Renal cortical epithelial cell (primary cell): ENCODE measurements at regions not wholly inside any gene's neighbourhood (a gene's known extent, or its start where the extent isn't known, plus 50 kb on each side); places are given as distances from the start of the nearest gene placed in this dataset.
"Not testable (repeated sequence)": the region's sequence is repeated elsewhere in the genome, so short reads cannot be mapped to it uniquely, and the experiment has no call there.

Source experiments
- DNase-seq: peaks from one replicate; pipeline ENCODE4 v3.0.0-alpha.2; 2011; ENCODE audit warnings: low read depth

- DNase-seq, result peak; percentile 7
These were observed 895.2 kb upstream of the ZEB2 start for GRCh38 chr2:145415151-145415550.

DNA sequence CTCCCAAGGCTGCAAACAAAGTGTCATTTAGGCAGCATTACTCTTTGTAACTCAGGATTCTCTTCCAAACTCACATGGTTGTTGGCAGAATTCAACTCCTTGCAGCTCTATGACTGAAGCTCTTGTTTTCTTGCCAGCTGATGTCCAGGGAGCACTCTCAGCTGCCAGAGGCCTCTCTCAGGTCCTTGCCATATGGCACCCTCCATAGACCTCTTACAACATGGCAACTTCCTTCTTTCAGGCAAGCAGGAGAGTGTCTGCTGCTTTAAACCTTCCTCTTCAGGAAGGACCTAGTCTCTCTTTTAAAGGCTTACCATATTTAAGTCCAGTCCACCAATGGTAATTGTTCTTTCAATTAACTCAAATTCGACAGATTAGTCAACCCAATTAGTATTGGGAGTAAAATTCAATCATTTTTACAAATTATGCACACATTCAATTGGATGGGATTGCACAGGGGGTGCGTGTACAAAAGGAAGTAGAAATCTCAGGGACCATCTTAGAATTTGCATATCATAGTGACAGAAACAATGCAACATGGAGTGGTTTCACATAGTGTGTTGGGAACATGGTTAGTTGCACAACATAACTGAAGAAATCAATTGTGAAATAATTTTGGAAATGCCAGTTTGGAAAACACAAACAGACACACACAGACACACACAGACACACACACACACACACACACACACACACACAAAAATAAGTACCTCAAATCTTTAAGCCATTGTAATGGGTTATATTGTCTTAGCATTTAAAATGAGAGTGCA lies 893.5 kb upstream of the ZEB2 start:
- no peak for DNase-seq

DNA sequence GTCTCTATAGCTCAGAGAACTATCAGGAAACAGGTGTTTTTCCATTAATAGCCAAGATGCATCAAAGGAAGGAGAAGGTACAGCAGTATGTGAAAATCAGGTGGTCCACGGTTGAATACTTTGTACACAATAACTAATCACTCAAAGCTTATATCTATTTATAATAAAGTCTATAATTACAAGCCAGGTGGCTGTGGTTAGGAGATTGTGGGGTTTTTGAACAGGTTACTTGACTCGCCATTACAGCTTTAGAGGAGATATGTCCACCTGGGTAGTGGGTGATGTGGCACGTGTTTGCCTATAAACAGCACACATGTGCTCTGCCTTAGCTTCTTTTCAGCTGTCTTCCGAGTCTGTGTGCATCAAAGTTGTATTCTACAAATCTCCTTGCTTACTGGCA lies 892.2 kb upstream of the ZEB2 start:
- DNase-seq, result no peak

DNA sequence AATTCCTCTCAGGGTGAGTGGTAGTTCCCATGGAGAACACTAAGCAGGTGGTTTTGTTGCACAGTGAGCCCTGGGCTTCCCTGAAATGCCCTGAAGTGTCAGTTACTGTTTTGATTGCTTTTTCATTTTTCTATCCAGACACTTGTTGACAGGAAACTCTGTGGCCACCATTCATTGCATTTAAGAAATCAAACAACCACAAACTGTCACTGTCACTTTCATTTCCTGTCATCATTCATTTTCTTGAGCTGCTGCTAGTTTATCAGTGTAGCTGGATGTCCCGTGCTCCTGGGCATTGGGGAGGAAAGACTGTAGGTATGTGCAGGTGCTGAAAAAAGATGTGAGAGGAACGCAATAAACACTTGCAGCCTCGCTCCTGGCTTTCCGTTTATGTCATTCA lies 891.6 kb upstream of the ZEB2 start:
- DNase-seq, result no peak

GRCh38 chr2:145410086-145410485 lies 890.2 kb upstream of the ZEB2 start:
- peak; percentile 4 for DNase-seq

GRCh38 chr2:145408980-145409379 lies 889.1 kb upstream of the ZEB2 start:
- peak; percentile 20 for DNase-seq

GRCh38 chr2:145404690-145405089 lies 884.8 kb upstream of the ZEB2 start:
- DNase-seq, result no peak

- DNase-seq, result no peak
These were observed 882.9 kb upstream of the ZEB2 start for GRCh38 chr2:145402706-145403277.

DNA sequence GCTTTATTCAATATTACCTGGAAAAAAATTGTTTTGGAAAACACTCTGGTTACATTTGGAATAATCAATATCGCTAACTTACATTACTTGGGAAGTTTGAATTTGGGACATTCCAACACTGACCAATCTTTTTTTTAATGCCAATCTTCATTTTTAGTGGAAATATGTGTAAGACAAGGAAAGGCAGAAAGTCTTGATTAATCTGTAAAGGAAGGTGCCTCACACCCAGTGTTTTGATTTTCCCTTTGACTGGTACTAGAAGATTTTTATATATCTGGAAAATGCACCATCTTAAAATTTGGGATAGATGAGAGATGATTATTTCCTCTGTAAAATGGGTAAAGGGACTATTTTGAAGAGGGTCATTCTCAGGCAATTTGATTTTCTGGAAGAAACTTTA lies 879.2 kb upstream of the ZEB2 start:
- DNase-seq, result peak; percentile 18

GRCh38 chr2:145394181-145394580 lies 874.3 kb upstream of the ZEB2 start:
- DNase-seq, result no peak

GRCh38 chr2:145386973-145387372 lies 867.1 kb upstream of the ZEB2 start:
- DNase-seq, result no peak

DNA sequence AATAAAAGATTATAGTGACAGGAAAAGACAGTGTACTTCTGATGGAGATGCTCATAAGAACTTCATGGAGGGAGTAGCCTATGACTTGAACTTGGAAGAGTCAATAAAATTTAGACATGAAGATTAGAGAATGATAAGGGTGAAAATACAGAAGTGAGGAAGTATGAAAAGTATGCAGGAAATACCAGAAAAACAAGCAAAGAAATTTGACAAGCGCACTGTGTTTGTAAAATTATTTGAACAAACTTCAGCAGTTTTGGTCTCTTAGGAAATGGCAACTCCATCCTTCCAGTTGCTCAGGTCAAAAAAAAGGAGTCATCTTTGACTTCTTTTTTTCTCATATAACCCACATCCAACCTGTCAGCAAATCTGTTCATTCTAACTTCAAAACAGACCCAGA lies 864.0 kb upstream of the ZEB2 start:
- no peak for DNase-seq

DNA sequence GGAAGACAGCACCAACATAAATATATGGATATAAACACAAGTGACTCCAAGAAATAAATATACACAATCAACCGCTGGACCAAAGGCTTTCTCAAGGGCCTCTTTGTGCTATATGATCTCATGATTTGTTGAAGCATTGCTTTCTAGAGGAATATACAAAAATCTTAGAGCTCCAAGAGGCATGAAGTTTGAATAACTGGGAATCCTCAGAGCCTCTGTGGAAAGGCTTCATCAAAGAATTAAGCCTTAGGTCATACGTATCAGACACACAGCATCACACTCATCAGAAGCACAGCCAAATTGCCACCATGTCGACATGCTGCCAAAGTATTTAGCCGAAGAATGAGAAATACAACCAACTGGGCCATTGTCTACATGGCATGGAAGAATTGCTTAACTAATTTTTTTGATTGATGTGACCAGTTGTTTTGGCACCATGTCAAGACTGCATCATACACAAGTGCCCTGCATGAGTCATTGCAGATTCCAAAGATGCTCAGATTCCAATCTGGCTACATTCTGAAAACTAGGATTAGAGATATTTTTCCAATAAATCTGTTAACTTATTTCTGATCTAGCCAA lies 860.6 kb upstream of the ZEB2 start:
- DNase-seq, result peak; percentile 85

DNA sequence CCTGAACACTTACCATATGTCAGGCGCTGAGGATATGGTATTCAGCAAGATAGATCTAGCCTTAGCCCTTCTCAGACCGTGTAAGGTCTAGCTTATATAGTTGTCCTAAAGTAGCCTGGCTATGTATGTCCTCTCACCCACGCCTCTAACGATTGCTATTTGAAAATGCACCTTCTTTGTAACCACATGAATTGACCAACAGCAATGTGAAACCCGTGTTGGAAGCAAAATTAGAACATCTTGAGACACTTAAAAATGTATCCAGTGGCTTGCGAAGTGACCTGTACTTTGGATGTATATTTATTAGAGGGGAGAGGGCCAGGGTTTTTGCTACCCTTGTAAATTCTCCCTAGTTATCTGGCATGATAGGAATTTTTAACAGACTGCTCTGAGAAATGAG lies 860.0 kb upstream of the ZEB2 start:
- DNase-seq, result no peak

DNA sequence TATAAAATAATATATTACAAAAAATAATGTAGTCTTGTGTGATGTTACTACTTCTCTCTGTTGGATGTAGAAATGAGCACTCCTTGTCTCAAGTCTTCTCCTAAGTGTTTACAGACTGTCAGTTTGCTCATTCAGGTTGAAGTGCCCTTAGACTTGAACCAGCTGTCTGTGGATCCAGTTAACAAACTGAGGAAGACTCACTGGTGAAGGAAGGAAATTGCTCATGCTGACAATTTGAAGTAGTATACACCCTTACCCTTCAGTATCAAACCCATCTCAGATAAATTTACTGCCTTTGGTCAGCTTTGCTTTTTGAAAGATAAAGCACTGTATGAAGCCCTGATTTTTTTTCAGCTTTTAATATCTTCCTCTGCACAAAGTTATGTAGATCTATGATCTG lies 854.2 kb upstream of the ZEB2 start:
- no peak for DNase-seq

GRCh38 chr2:145367334-145367733 lies 847.4 kb upstream of the ZEB2 start:
- DNase-seq, result not testable (repeated sequence)

- no peak for DNase-seq
These were observed 846.4 kb upstream of the ZEB2 start for GRCh38 chr2:145366341-145366740.

DNA sequence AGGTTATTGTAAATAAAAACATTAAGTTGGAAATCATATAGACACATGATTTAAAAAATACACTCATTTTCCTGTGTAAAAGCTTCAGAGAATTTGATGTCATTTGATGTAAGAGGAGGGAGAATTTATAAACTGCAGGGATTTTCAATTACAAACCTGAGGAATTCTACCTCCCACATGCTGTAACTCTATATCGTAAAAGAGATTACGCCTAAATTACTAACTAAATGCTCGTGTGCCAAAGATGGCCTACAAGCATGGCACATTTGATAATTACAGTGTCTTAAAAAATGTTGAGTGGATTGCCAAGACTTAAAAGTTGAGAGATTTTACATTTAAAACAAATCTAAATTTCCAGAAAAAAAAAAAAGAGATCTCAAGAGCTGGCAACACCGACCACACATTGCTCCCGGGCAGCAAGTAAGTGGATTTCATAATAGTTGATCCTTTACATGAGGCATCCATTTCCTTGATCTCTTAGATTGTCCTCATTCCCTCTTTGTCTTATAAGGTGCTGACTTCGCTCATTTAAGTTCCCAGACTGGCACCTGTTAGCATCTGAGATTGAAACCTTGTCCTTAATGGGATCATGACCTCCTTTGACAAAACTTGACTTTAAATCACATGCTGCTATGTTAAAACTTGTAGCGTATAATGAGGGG lies 840.3 kb upstream of the ZEB2 start:
- no peak for DNase-seq

DNA sequence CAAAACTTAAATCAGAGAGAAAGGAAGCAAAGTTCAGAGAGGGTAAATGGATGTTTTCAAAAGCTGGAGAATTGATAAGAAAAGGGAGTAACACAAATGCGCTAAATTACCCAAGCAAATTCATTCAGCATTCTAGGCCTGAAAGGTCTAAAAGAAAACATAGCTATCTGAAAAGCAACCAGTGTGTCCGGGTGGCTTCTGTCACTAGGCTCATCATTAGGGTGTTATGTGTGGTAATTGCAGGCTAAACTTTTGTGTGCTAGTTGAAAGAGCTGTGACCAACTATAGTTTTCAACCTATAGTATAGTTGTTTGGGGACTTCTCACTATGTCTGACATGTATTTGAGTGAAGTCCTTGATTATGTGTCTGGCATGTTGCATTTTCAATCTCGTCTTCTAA lies 839.6 kb upstream of the ZEB2 start:
- no peak for DNase-seq

GRCh38 chr2:145356056-145356455 lies 836.1 kb upstream of the ZEB2 start:
- DNase-seq, result no peak

DNA sequence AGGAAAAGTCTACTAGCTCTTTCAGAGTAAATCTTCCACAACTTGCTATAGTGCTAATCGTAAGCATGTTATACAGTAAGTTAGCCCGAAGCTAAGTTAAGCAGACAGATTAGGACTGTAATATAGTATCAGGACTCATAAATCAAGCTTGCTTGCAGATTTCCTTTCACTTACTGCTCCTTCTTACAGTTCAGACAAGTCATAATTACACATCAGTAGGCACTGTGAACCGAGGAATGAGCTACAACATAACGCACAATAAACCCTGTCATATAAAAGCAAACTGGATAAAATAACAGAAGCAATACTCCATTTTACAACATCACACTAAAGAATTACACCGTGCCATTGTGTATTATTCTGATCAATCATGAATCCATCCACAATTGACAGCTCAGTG lies 832.6 kb upstream of the ZEB2 start:
- DNase-seq, result no peak

- DNase-seq, result no peak
These were observed 832.0 kb upstream of the ZEB2 start for GRCh38 chr2:145351864-145352425.

GRCh38 chr2:145350011-145350410 lies 830.1 kb upstream of the ZEB2 start:
- peak; percentile 8 for DNase-seq
